HG02981 (cell line): ENCODE measurements at regions not wholly inside any gene's neighbourhood (a gene's known extent, or its start where the extent isn't known, plus 50 kb on each side); places are given as distances from the start of the nearest gene placed in this dataset.

Experiments used
- ATAC-seq: cut with Tn5 transposase; IDR thresholded peaks from one replicate; pipeline ENCODE4 v1.9.1; 2021; ENCODE audit warnings: mild to moderate bottlenecking, moderate library complexity; ENCODE audit not compliant: unreplicated experiment

GRCh38 chr11:42025121-42025803 is 565.8 kb upstream of the LRRC4C start:
- ATAC-seq = no peak

- no peak for ATAC-seq
Measured at GRCh38 chr11:42034826-42035225, 575.4 kb upstream of the LRRC4C start.

GRCh38 chr11:42036201-42036600 is 576.7 kb upstream of the LRRC4C start:
- no peak for ATAC-seq

- no peak for ATAC-seq
Measured at GRCh38 chr11:42043312-42043711, 583.9 kb upstream of the LRRC4C start.

GRCh38 chr11:42047637-42048555 is 588.4 kb upstream of the LRRC4C start:
- no peak for ATAC-seq

GRCh38 chr11:42049186-42049585 is 589.7 kb upstream of the LRRC4C start:
- no peak for ATAC-seq

- no peak for ATAC-seq
Measured at GRCh38 chr11:42049650-42050049, 590.2 kb upstream of the LRRC4C start.

GRCh38 chr11:42054351-42054900 is 595.0 kb upstream of the LRRC4C start:
- ATAC-seq = no peak

- no peak for ATAC-seq
Measured at GRCh38 chr11:42055606-42056005, 596.2 kb upstream of the LRRC4C start.

GRCh38 chr11:42058794-42059193 is 599.3 kb upstream of the LRRC4C start:
- ATAC-seq = no peak

GRCh38 chr11:42065199-42065598 is 605.7 kb upstream of the LRRC4C start:
- ATAC-seq = no peak

GRCh38 chr11:42066113-42066512 is 606.7 kb upstream of the LRRC4C start:
- ATAC-seq = no peak

GRCh38 chr11:42074306-42074705 is 614.9 kb upstream of the LRRC4C start:
- no peak for ATAC-seq

GRCh38 chr11:42075180-42075579 is 615.7 kb upstream of the LRRC4C start:
- no peak for ATAC-seq

- no peak for ATAC-seq
Measured at GRCh38 chr11:42077794-42078193, 618.3 kb upstream of the LRRC4C start.

- no peak for ATAC-seq
Measured at GRCh38 chr11:42085736-42086135, 626.3 kb upstream of the LRRC4C start.

GRCh38 chr11:42093541-42093940 is 634.1 kb upstream of the LRRC4C start:
- ATAC-seq = no peak

GRCh38 chr11:42098075-42098474 is 638.6 kb upstream of the LRRC4C start:
- ATAC-seq = no peak

- ATAC-seq = no peak
Measured at GRCh38 chr11:42112866-42113265, 653.4 kb upstream of the LRRC4C start.

GRCh38 chr11:42114927-42115326 is 655.5 kb upstream of the LRRC4C start:
- ATAC-seq = no peak

GRCh38 chr11:42138454-42138853 is 679.0 kb upstream of the LRRC4C start:
- no peak for ATAC-seq

GRCh38 chr11:42145311-42145710 is 685.9 kb upstream of the LRRC4C start:
- ATAC-seq = no peak
